ENCODE measurements at regions not wholly inside any gene's neighbourhood (a gene's known extent, or its start where the extent isn't known, plus 50 kb on each side); places are given as distances from the start of the nearest gene placed in this dataset.
"Not testable (repeated sequence)": the region's sequence is repeated elsewhere in the genome, so short reads cannot be mapped to it uniquely, and the experiment has no call there.

- H3K27ac ChIP-seq, result no peak overlapping the region
- H3K4me3 ChIP-seq, result no peak overlapping the region
Measured at GRCh38 chr9:94033383-94033782, 50.9 kb upstream of the PTPDC1 start.

- Histone ChIP-seq H3K4me3 (no peak overlapping the region), H3K27ac (no peak overlapping the region)
Measured at GRCh38 chr9:94031946-94032345, 52.3 kb upstream of the PTPDC1 start.

GRCh38 chr9:94031380-94031779 lies 52.9 kb upstream of the PTPDC1 start:
- Histone ChIP-seq H3K27ac (peak overlapping the region in 16 of 21 experiments; percentile 74 to 95 (median 88)), H3K4me3 (peak overlapping the region; percentile 52 to 100 (median 78))

- peak overlapping the region; percentile 56 to 95 (median 87) for H3K27ac ChIP-seq
- peak overlapping the region; percentile 52 to 100 (median 78) for H3K4me3 ChIP-seq
Measured at GRCh38 chr9:94030318-94031179, 53.7 kb upstream of the PTPDC1 start.

GRCh38 chr9:94029932-94030317 lies 54.3 kb upstream of the PTPDC1 start:
- peak overlapping the region in 19 of 21 experiments; percentile 56 to 95 (median 88) for H3K27ac ChIP-seq

GRCh38 chr9:94026816-94027215 lies 57.4 kb upstream of the PTPDC1 start:
- Histone ChIP-seq H3K4me3 (no peak overlapping the region), H3K27ac (no peak overlapping the region)

More at GRCh38 chr9:94029932-94030317, 54.3 kb upstream of the PTPDC1 start:
- H3K4me3 ChIP-seq, result peak overlapping the region; percentile 52 to 100 (median 78)

- H3K4me3 ChIP-seq, H3K27ac ChIP-seq: not testable (repeated sequence)
Measured at GRCh38 chr9:94022476-94022875, 61.8 kb upstream of the PTPDC1 start.

GRCh38 chr9:94020836-94021235 lies 63.4 kb upstream of the PTPDC1 start:
- not testable (repeated sequence) for H3K27ac ChIP-seq, H3K4me3 ChIP-seq

GRCh38 chr9:94018628-94019027 lies 63.5 kb upstream of the BARX1 start:
- no peak overlapping the region for H3K27ac ChIP-seq
- no peak overlapping the region for H3K4me3 ChIP-seq

GRCh38 chr9:94017939-94018531 lies 62.9 kb upstream of the BARX1 start:
- H3K27ac ChIP-seq, result no peak overlapping the region

GRCh38 chr9:94016744-94017143 lies 61.6 kb upstream of the BARX1 start:
- Histone ChIP-seq H3K4me3 (no peak overlapping the region), H3K27ac (no peak overlapping the region)

More at GRCh38 chr9:94017939-94018531, 62.9 kb upstream of the BARX1 start:
- H3K4me3 ChIP-seq, result no peak overlapping the region

- no peak overlapping the region for H3K27ac ChIP-seq
- H3K4me3 ChIP-seq, result no peak overlapping the region
Measured at GRCh38 chr9:94014920-94015319, 59.8 kb upstream of the BARX1 start.

GRCh38 chr9:94014066-94014654 lies 59.0 kb upstream of the BARX1 start:
- Histone ChIP-seq H3K4me3 (no peak overlapping the region), H3K27ac (no peak overlapping the region)

- Histone ChIP-seq H3K27ac (peak overlapping the region in 2 of 21 experiments; percentile 2 to 37), H3K4me3 (no peak overlapping the region)
Measured at GRCh38 chr9:94010980-94011533, 55.9 kb upstream of the BARX1 start.

GRCh38 chr9:94005272-94005901 lies 50.2 kb upstream of the BARX1 start:
- H3K4me3 ChIP-seq, result no peak overlapping the region
- H3K27ac ChIP-seq, result no peak overlapping the region

All from skin epidermis (tissue), 12 donors.